Immature natural killer cell (primary cell): ENCODE measurements at regions not wholly inside any gene's neighbourhood (a gene's known extent, or its start where the extent isn't known, plus 50 kb on each side); places are given as distances from the start of the nearest gene placed in this dataset.
"Not testable (repeated sequence)": the region's sequence is repeated elsewhere in the genome, so short reads cannot be mapped to it uniquely, and the experiment has no call there.

Experiments used
- DNase-seq, 3 donors: peaks; one replicate each; pipeline ENCODE4 v3.0.0; 2022; ENCODE audit warnings: mixed read lengths in 1 of 3
- H3K27ac Mint-ChIP-seq, 6 donors: one replicate each; pipeline ENCODE4 v1.8.0; 2020; ENCODE audit warnings: mixed read lengths in 6 of 6, mild to moderate bottlenecking in 5 of 6, inconsistent platforms in 4 of 6, moderate library complexity in 3 of 6
- H3K27me3 Mint-ChIP-seq, 3 donors: one replicate each; pipeline ENCODE4 v1.8.0; 2020 to 2021; ENCODE audit warnings: low read depth in 3 of 3, mild to moderate bottlenecking in 3 of 3, mixed read lengths in 3 of 3, moderate library complexity in 3 of 3, inconsistent platforms in 1 of 3
- H3K36me3 Mint-ChIP-seq, 3 donors: one replicate each; pipeline ENCODE4 v1.8.0; 2020; ENCODE audit warnings: mixed read lengths in 3 of 3, inconsistent platforms in 2 of 3, mild to moderate bottlenecking in 2 of 3
- H3K4me1 Mint-ChIP-seq, 2 donors: one replicate each; pipeline ENCODE4 v1.8.0; 2020; ENCODE audit warnings: inconsistent platforms in 2 of 2, mild to moderate bottlenecking in 2 of 2, mixed read lengths in 2 of 2, moderate library complexity in 1 of 2
- H3K4me3 Mint-ChIP-seq, 5 donors: one replicate each; pipeline ENCODE4 v1.8.0; 2020; ENCODE audit warnings: mild to moderate bottlenecking in 5 of 5, mixed read lengths in 5 of 5, inconsistent platforms in 3 of 5, moderate library complexity in 3 of 5
- H3K9me3 Mint-ChIP-seq, 6 donors: one replicate each; pipeline ENCODE4 v1.8.0; 2020; ENCODE audit warnings: mild to moderate bottlenecking in 6 of 6, mixed read lengths in 6 of 6, inconsistent platforms in 4 of 6, moderate library complexity in 3 of 6

DNA sequence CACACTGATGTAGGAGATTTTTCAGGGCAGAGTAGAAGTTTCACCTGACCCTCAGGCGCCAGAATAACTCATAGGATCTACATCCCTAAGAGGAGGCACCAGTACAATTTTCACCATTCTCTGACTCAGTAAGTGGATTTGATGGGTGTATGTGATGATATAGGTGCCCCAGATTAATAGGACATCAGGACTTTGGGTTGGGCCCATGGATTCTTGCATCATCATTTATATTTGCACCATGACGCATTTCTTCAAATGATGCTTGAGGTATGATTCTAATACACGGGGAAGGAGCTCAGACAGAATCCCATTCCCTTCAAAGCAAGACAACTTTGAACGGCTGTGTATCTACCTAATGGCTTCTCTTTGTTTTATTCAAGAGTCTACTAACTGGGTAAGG, 173.2 kb downstream of the TMEM114 start:
- no peak for DNase-seq
- no peaks in the 10 kb centered on the region for H3K36me3 Mint-ChIP-seq
- peaks cover 0 to 4% (median 0%) of the 10 kb centered on the region in 6 donors for H3K9me3 Mint-ChIP-seq
- no peak overlapping the region for H3K4me3 Mint-ChIP-seq
- H3K27ac Mint-ChIP-seq, result no peak overlapping the region
- H3K27me3 Mint-ChIP-seq, result peaks cover 0 to 2% (median under 1%) of the 10 kb centered on the region in 3 donors
- no peaks in the 10 kb centered on the region for H3K4me1 Mint-ChIP-seq

DNA sequence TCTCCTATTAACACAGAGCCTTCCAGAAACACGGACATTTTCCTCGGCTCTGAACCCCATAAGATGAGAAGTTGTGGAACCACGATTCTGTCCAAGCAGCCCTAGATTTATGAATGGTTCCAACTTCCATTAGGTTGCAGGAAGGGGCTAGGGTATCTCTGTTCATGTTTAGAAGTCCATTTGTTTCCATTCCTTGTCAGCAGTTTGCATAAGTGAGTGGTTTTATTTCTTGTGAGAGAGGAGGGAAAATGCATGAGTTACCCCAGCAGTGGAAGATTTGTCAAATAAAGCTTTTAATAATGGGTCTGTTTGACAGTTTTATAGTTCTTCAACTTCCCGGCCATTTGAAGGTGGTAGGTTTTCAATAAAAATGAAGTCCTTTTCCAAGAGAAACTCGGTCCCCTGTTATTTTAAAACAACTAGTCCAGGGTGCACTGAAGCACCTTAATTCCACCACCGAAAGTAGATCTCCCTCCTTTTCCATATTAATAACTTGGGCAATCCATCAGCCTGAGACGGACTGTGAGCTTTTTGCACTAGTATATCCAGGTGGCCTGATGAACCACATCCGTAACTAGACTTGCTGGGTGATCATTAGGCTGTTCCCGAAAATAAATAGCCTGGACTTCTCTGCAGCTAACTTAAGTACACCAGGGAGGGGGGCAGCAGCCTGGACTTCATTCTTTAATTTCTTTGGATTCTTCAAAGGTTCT, 181.3 kb downstream of the TMEM114 start:
- Mint-ChIP-seq H3K9me3 (peaks cover 0 to 5% (median 0%) of the 10 kb centered on the region in 6 donors), H3K27me3 (peaks cover 1 to 2% (median 2%) of the 10 kb centered on the region in 3 donors), H3K4me1 (no peaks in the 10 kb centered on the region), H3K4me3 (no peak overlapping the region), H3K27ac (no peak overlapping the region), H3K36me3 (no peaks in the 10 kb centered on the region)
- no peak for DNase-seq

DNA sequence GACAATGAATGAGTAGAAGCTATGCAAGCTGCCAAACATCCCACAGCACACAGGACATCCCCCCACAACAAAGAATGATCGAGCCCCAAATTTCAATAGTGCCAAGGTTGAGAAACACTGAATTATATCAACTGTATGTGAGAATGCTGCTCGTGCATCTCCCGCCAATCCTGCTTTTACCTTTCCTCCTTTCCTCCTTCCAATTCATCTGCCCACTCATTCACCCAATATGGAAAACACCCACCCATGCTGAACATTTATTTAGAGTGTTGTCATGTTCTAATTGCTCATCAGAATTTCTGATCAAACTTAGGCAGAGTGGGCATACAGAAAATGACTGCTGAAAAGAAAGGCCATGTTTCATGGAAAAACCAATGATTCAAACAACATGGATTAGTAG, 183.0 kb downstream of the TMEM114 start:
- Mint-ChIP-seq H3K4me1 (no peaks in the 10 kb centered on the region), H3K36me3 (no peaks in the 10 kb centered on the region), H3K27me3 (peaks cover 0 to 2% (median 1%) of the 10 kb centered on the region in 3 donors), H3K4me3 (no peak overlapping the region), H3K9me3 (peaks cover 0 to 5% (median 0%) of the 10 kb centered on the region in 6 donors), H3K27ac (no peak overlapping the region)
- no peak for DNase-seq

DNA sequence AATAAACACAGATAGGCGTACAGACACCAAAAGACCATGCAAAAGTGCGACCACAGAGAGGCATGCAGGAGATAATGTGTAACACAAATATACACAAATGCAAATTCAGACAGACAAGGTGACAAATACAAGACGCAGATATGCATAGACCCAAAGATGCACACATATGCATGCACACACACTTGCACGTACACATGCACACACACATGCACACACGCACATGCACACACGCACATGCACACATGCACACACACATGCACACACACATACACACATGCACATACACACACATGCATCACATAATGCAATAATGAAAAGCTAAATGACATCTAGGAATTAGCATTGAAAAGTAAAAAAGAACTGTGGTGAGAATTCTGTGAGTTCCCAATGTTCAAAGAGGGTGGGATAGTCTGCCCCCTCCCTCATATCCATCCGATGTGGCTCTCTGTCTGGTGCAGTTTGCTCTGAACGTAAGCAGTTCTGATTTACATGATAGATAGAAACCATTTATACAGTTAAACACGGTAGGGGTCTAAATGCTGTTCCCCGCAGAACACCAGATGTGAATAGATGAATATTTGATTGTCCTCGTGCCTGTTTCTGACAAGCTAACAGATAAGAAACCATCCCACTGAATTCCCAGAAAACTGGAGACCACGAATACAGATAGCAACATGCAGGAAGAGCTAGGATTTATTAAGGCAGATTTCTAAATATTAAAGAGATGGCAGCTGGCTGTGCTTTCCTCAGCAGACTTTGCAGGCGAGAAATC, 186.1 kb downstream of the TMEM114 start:
- no peak overlapping the region for H3K27ac Mint-ChIP-seq
- no peaks in the 10 kb centered on the region for H3K36me3 Mint-ChIP-seq
- no peaks in the 10 kb centered on the region for H3K4me1 Mint-ChIP-seq
- H3K27me3 Mint-ChIP-seq, result peaks cover 0 to 4% (median 1%) of the 10 kb centered on the region in 3 donors
- no peak overlapping the region for H3K4me3 Mint-ChIP-seq
- peaks cover 0 to 2% (median 0%) of the 10 kb centered on the region in 6 donors for H3K9me3 Mint-ChIP-seq
- no peak for DNase-seq

DNA sequence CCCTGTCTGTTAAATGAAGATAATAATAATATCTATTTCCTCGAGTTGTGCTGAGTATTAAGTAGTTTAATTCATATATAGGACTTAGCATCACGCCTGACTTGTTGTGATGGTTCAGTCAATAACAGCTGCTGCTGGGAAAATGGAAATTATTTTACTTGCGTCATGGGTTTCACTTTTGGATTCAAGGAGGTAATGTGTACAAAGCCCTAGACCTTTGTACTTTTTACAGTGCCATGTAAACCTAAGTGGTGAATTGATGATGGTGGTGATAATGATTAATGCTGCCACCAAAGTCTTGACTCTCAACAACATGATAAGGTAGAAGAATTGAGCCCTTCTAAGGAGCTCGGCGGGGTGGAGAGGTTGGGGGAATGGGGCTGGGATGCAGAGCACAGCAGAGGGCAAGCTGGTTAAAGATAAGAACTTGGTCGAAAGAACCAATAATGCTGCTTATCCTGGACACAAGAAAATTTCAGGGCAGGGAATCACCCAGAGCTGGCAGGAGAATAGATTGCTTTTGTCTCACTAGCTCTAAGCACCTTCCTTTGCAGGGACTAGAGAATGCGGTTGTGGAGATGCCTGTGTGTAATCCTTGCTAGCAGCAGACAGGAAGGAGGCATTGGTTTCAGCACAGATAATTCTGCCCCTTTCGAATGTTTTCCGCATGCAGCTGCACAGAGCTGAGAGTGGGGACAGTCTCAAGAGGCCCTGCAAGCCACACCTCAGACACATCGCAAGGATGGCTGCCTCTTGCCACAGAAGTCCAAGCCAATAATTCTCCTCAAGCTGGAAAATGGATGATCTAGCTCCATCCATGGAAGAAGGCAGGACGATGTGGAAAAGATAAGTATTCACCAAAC, 187.1 kb downstream of the TMEM114 start:
- Mint-ChIP-seq H3K36me3 (no peaks in the 10 kb centered on the region), H3K4me1 (no peaks in the 10 kb centered on the region), H3K4me3 (no peak overlapping the region), H3K27ac (no peak overlapping the region), H3K27me3 (peaks cover 0 to 5% (median 1%) of the 10 kb centered on the region in 3 donors), H3K9me3 (peaks cover 0 to 3% (median 0%) of the 10 kb centered on the region in 6 donors)
- no peak for DNase-seq

DNA sequence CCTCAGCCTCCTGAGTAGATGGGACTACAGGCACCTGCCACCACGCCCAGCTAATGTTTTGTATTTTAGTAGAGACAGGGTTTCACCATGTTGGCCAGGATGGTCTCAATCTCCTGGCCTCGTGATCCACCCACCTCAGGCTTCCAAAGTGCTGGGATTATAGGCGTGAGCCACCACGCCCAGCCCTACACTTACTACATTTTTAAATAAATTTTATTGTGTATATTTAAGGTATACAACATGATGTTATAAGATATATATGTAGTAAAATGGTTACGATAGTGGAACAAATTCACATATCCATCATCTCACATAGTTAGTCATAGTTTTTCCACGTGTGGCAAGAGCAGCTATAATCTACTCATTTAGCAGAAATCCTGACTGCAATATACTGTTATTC, 189.6 kb downstream of the TMEM114 start:
- not testable (repeated sequence) for H3K4me3 Mint-ChIP-seq, H3K9me3 Mint-ChIP-seq, H3K27me3 Mint-ChIP-seq, DNase-seq, H3K36me3 Mint-ChIP-seq, H3K4me1 Mint-ChIP-seq, H3K27ac Mint-ChIP-seq

DNA sequence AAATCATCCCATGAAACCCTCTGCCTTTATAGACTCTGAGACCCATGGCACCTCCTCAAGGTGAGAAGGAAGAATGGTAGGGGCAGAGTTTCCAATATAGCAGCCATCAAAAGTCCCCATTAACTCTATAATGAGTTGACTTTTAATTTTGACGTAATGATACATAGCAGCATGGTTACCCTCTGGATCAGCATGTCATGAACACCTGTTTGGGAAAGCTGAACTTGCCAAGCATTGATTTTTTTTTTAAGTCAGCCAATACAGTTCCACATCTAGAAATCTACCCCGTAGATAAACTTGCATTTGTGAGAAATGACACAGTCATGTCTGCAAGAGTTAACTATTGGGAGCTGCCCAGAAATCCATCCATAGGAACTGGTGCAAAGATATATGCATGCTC, 191.8 kb downstream of the TMEM114 start:
- H3K4me1 Mint-ChIP-seq, result no peaks in the 10 kb centered on the region
- DNase-seq, result no peak
- H3K27ac Mint-ChIP-seq, result no peak overlapping the region
- H3K4me3 Mint-ChIP-seq, result no peak overlapping the region
- peaks cover 0 to 3% (median 0%) of the 10 kb centered on the region in 6 donors for H3K9me3 Mint-ChIP-seq
- no peaks in the 10 kb centered on the region for H3K36me3 Mint-ChIP-seq
- H3K27me3 Mint-ChIP-seq, result peaks cover 0 to 7% (median 2%) of the 10 kb centered on the region in 3 donors

DNA sequence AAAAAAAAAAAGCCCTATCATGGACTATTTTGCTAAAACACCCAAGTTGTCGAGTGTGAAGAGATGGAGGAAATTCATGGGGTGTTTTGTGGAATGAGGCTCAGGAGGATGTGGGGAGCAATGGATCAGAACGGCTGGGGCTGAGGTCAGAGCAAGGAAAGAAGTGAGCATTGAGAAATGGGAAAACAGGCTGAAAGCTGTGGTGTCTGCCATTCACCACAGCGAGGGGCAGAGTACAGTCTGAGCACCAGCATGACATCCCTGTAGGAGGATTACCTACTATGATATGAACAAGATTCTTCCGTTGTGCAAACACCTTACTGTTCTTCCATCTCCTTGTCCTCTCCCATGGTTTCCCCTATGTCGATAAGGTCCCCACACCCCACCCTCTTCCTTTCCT, 193.1 kb downstream of the TMEM114 start:
- Mint-ChIP-seq H3K36me3 (no peaks in the 10 kb centered on the region), H3K4me3 (no peak overlapping the region), H3K27me3 (peaks cover 0 to 7% (median 4%) of the 10 kb centered on the region in 3 donors), H3K4me1 (no peaks in the 10 kb centered on the region), H3K9me3 (peaks cover 0 to 7% (median 0%) of the 10 kb centered on the region in 6 donors), H3K27ac (no peak overlapping the region)
- no peak for DNase-seq

DNA sequence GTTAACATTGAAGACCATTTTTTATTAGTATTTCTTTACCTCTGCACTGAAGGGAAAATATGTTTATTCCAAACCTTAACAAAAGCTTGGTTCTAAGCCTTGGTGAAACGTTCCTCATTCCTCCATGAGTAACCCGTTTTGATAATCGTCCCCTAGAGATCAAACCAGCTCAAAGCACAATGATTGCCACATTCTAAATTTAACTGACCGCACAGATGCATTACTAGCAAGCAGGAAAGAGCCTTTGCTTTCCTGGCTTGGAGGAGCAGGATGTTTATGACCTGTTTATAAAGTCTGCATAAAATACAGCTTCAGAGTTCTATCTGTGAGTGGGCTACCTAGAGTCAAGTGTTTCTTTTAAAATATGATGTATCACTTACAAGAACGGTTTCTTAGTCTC, 193.8 kb downstream of the TMEM114 start:
- Mint-ChIP-seq H3K27me3 (peaks cover 0 to 7% (median 4%) of the 10 kb centered on the region in 3 donors), H3K4me1 (no peaks in the 10 kb centered on the region), H3K9me3 (peaks cover 0 to 7% (median 0%) of the 10 kb centered on the region in 6 donors), H3K4me3 (no peak overlapping the region), H3K27ac (no peak overlapping the region), H3K36me3 (no peaks in the 10 kb centered on the region)
- DNase-seq, result no peak

DNA sequence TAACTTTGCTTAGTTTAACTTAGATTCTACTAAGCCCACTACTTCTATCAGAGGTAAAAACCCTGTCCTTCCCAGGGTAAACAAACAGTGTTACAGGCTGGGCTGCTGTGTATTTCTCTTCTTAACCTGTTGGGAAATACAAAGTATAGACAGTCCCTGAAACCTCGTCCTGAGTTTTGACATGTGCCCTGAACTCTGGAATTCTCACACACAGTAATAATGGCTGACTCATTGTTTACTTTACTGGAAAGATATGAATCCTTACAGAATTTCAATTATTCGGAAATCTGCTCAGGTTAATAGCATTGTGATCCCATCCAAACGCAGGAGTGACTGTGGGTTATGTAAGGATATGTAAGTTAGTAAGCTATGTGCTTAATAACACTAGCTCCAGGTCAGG, 199.1 kb downstream of the TMEM114 start:
- DNase-seq, result no peak
- Mint-ChIP-seq H3K27me3 (peaks cover 0 to 2% (median 0%) of the 10 kb centered on the region in 3 donors), H3K27ac (no peak overlapping the region), H3K9me3 (peaks cover 0 to 5% (median 0%) of the 10 kb centered on the region in 6 donors), H3K4me1 (no peaks in the 10 kb centered on the region), H3K36me3 (no peaks in the 10 kb centered on the region), H3K4me3 (no peak overlapping the region)

DNA sequence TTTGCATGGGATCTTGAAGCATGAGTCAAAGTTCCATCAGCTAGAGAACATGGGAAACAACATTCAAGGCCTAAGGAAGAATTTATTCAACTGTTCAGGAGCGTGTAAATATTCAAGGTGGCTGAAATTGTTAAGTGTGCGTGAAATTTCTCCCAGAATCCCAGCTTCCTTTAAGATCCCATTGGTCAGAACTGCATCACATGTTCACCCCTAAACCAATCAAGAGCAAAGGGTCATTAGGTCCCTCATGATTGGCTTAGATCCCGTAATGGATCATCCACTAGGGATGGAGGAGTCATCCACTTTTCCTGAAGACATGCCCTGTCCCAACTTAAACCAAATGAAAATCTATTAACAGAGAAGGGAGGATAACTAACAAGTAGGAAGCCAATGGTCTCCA, 201.6 kb downstream of the TMEM114 start:
- H3K27ac Mint-ChIP-seq, result no peak overlapping the region
- H3K36me3 Mint-ChIP-seq, result no peaks in the 10 kb centered on the region
- DNase-seq, result no peak
- H3K4me1 Mint-ChIP-seq, result no peaks in the 10 kb centered on the region
- H3K4me3 Mint-ChIP-seq, result no peak overlapping the region
- peaks cover 1 to 4% (median 2%) of the 10 kb centered on the region in 3 donors for H3K27me3 Mint-ChIP-seq
- peaks cover 0 to 5% (median 1%) of the 10 kb centered on the region in 6 donors for H3K9me3 Mint-ChIP-seq

DNA sequence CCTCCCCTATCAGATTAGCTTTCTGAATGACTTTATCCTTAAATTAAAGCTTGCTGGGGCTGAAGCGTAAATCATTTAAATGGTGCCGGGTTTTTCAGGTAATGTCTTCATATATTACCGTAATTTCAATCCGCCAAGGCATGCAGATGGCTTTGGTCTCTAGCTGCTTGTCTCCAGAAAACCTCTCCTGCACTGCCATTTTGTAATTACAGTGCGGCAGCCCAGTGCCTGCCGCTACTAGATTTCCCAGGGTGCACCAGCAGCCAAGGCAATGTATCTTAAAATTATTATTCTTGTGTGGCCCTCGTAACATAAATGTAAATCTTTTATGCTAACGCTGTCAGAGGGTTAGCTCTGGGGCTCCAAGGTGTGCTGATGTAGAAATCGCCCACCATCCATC, 208.5 kb downstream of the TMEM114 start:
- H3K9me3 Mint-ChIP-seq, result peaks cover 0 to 8% (median 2%) of the 10 kb centered on the region in 6 donors
- no peak overlapping the region for H3K27ac Mint-ChIP-seq
- DNase-seq, result no peak
- H3K4me1 Mint-ChIP-seq, result no peaks in the 10 kb centered on the region
- H3K4me3 Mint-ChIP-seq, result no peak overlapping the region
- peaks cover 0 to 4% (median 1%) of the 10 kb centered on the region in 3 donors for H3K27me3 Mint-ChIP-seq
- no peaks in the 10 kb centered on the region for H3K36me3 Mint-ChIP-seq

DNA sequence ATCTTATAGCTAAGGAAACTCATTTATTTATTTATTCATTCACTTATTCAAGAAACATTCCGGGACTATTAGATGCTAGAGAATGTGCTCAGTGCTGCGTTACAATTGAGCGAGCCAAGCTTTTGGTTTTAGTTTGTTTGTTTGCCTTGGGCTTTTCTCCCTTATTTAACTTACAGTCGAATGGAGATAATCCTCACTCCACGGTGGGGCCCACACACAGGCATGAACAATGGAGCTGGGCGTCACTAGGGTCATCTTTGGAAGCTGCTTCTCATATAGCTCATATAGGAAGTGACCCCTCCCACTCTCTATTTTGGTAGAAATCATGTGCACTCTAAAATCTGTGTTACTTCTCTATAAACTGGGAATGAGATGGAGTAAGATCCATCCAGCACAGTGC, 210.0 kb downstream of the TMEM114 start:
- Mint-ChIP-seq H3K36me3 (no peaks in the 10 kb centered on the region), H3K4me1 (no peaks in the 10 kb centered on the region), H3K9me3 (peaks cover 0 to 8% (median 2%) of the 10 kb centered on the region in 6 donors), H3K4me3 (no peak overlapping the region), H3K27ac (no peak overlapping the region), H3K27me3 (peaks cover 0 to 4% (median 0%) of the 10 kb centered on the region in 3 donors)
- no peak for DNase-seq

DNA sequence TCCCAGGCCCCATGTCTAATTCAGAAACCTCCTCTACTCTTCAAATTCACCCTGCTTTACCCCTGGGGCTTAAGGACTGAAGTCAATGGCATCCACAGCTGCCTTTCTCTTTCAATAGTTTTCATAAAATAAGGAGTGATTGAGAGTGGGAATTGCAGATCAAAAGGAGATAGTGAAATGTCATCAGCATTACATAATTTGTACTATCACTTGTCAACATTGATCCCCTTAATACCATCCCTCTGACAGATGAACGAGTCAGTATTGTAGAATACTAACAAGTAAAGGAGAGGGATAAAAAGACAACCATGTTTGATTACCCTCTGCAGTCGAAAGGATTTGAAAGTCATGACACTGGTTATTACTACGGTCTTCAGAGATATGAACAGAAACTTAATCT, 212.4 kb downstream of the TMEM114 start:
- DNase-seq, result no peak
- peaks cover 0 to 4% (median 3%) of the 10 kb centered on the region in 6 donors for H3K9me3 Mint-ChIP-seq
- no peaks in the 10 kb centered on the region for H3K4me1 Mint-ChIP-seq
- H3K4me3 Mint-ChIP-seq, result no peak overlapping the region
- H3K27ac Mint-ChIP-seq, result no peak overlapping the region
- H3K36me3 Mint-ChIP-seq, result no peaks in the 10 kb centered on the region
- H3K27me3 Mint-ChIP-seq, result peaks cover 0 to 2% (median 0%) of the 10 kb centered on the region in 3 donors
